Panc1 (cell line): ENCODE measurements at regions not wholly inside any gene's neighbourhood (a gene's known extent, or its start where the extent isn't known, plus 50 kb on each side); places are given as distances from the start of the nearest gene placed in this dataset.

Experiments used
- ATAC-seq: fragments of 200-7000 bp; cut with Tn5 transposase; 2 replicates; pipeline ENCODE4 v1.9.1; 2020; ENCODE audit warnings: mild to moderate bottlenecking, moderate library complexity
- BruUV-seq: library from RNA; stranded (reverse); fragments of 400-500 nt; replicated peaks from 2 replicates; lab custom pipeline; 2021; lab: Mats Ljungman, UMichigan
- CTCF ChIA-PET: fragments of 300-600 bp; sonication (Branson Sonifier 250); formaldehyde crosslinking; loops from one replicate; lab custom pipeline; 2022; ENCODE audit warnings: antibody characterized with exemption; lab: Charles Lee
- POLR2A ChIA-PET: fragments of 300-600 bp; sonication (Branson Sonifier 250); formaldehyde crosslinking; loops from one replicate; lab custom pipeline; 2022; ENCODE audit warnings: antibody characterized with exemption; lab: Charles Lee
- DNase-seq: peaks from one replicate; pipeline ENCODE4 v3.0.0-alpha.2; 2010; ENCODE audit warnings: low read depth, low spot score
- H3K27ac ChIP-seq: 2 replicates; pipeline ENCODE4 v1.5.1; 2011; ENCODE audit warnings: mild to moderate bottlenecking, low read length, inconsistent platforms
- H3K27me3 ChIP-seq: fragments of 200-500 bp; sonication (Bioruptor generic); 2 replicates; pipeline ENCODE4 v1.6.0; 2014; ENCODE audit warnings: low read length, inconsistent platforms; ENCODE audit not compliant: control insufficient read depth, insufficient read depth
- H3K36me3 ChIP-seq: fragments of 200-500 bp; sonication (Bioruptor generic); 2 replicates; pipeline ENCODE4 v1.5.1; 2014; ENCODE audit warnings: inconsistent platforms, mild to moderate bottlenecking, low read length, moderate library complexity; ENCODE audit not compliant: control insufficient read depth, insufficient read depth
- H3K4me1 ChIP-seq: 2 replicates; pipeline ENCODE4 v1.5.1; 2011; ENCODE audit warnings: inconsistent platforms, mild to moderate bottlenecking, low read length, moderate library complexity; ENCODE audit not compliant: control insufficient read depth, insufficient read depth
- H3K4me3 ChIP-seq, 2 experiments: 2 replicates each; pipeline ENCODE4 v1.5.1; 2011 to 2012; ENCODE audit warnings: low read depth in 2 of 2, low read length in 2 of 2, mild to moderate bottlenecking in 2 of 2, inconsistent platforms in 1 of 2, moderate library complexity in 1 of 2
- H3K9me3 ChIP-seq: fragments of 200-500 bp; sonication (Bioruptor generic); 2 replicates; pipeline ENCODE4 v1.5.1; 2014; ENCODE audit warnings: low read depth, mild to moderate bottlenecking, inconsistent platforms, low read length, moderate library complexity; ENCODE audit not compliant: control insufficient read depth, insufficient read depth
- POLR2AphosphoS5 ChIP-seq: IDR thresholded peaks from 2 replicates; pipeline ENCODE4 v1.6.1; 2012; ENCODE audit warnings: mild to moderate bottlenecking, low read depth, low read length, moderate library complexity
- SIN3A ChIP-seq: IDR thresholded peaks from 2 replicates; pipeline ENCODE4 v1.6.1; 2012; ENCODE audit warnings: low read depth, mild to moderate bottlenecking, low read length, moderate library complexity, borderline replicate concordance; ENCODE audit not compliant: insufficient read depth
- TCF7L2 ChIP-seq: IDR thresholded peaks from 2 replicates; pipeline ENCODE4 v1.6.1; 2011; ENCODE audit warnings: mild to moderate bottlenecking, low read depth, low read length, inconsistent platforms
- in situ Hi-C: cut with HindIII; loops from 2 replicates; pipeline ENCODE4 v1.10.0; 2016; ENCODE audit warnings: low sequenced_read_pairs, low pct_unique_long_range_greater_than_20kb
- intact Hi-C: fragments of 100-400 bp; cut with micrococcal nuclease; formaldehyde crosslinking; loops from one replicate; pipeline ENCODE4 v1.10.0; 2022; ENCODE audit not compliant: unreplicated experiment
- TF ChIP-seq, protein P1 (sequence below), 2 experiments: IDR thresholded peaks; 2 replicates each; pipeline ENCODE4 v1.6.1; 2011 to 2012; ENCODE audit warnings: low read depth in 2 of 2, control low read depth in 1 of 2, low read length in 1 of 2, mild to moderate bottlenecking in 1 of 2, moderate library complexity in 1 of 2; ENCODE audit not compliant: insufficient read depth in 1 of 2
- TF ChIP-seq, protein P2 (sequence below): fragments of 450-650 bp; IDR thresholded peaks from 2 replicates; pipeline ENCODE4 v1.5.1; 2017; ENCODE audit warnings: mild to moderate bottlenecking

DNA sequence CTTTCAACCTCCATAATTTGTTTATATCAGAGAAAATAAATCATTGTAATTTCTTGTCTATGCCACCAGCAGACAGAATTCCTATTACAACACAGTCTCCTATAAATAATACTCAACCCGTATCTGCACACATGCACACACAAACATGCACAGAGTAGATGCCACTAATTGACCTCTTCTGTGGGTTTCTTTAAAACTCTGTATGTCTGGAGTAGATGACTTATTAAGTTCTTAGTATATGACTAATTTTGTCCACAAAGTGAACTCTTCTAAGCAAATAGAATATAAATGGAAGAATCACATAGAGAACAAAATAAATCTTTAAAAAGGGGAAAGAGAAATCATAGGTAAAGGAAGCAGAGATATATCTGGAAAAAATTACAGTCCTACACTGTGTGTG is 452.3 kb downstream of the MTRR start:
- Histone ChIP-seq H3K4me3 (no peak overlapping the region), H3K4me1 (no peaks in the 10 kb centered on the region), H3K27me3 (no peaks in the 10 kb centered on the region), H3K36me3 (no peaks in the 10 kb centered on the region), H3K9me3 (no peaks in the 10 kb centered on the region), H3K27ac (no peak overlapping the region)
- ATAC-seq (no peak), DNase-seq (no peak)
- intact Hi-C loops (no loop called here), in situ Hi-C loops (no loop called here)
- POLR2A ChIA-PET, result no interaction called here
- BruUV-seq, result no TSS peak
- TF ChIP-seq, protein P1, sequence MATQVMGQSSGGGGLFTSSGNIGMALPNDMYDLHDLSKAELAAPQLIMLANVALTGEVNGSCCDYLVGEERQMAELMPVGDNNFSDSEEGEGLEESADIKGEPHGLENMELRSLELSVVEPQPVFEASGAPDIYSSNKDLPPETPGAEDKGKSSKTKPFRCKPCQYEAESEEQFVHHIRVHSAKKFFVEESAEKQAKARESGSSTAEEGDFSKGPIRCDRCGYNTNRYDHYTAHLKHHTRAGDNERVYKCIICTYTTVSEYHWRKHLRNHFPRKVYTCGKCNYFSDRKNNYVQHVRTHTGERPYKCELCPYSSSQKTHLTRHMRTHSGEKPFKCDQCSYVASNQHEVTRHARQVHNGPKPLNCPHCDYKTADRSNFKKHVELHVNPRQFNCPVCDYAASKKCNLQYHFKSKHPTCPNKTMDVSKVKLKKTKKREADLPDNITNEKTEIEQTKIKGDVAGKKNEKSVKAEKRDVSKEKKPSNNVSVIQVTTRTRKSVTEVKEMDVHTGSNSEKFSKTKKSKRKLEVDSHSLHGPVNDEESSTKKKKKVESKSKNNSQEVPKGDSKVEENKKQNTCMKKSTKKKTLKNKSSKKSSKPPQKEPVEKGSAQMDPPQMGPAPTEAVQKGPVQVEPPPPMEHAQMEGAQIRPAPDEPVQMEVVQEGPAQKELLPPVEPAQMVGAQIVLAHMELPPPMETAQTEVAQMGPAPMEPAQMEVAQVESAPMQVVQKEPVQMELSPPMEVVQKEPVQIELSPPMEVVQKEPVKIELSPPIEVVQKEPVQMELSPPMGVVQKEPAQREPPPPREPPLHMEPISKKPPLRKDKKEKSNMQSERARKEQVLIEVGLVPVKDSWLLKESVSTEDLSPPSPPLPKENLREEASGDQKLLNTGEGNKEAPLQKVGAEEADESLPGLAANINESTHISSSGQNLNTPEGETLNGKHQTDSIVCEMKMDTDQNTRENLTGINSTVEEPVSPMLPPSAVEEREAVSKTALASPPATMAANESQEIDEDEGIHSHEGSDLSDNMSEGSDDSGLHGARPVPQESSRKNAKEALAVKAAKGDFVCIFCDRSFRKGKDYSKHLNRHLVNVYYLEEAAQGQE (IDR thresholded peaks at IDR 0.05; ENCODE audit: insufficient read depth in 1 of 2, low read depth in 2 of 2, low read length in 1 of 2), result no peak
- TF ChIP-seq SIN3A (no peak), POLR2AphosphoS5 (no peak), TCF7L2 (no peak)
- TF ChIP-seq, protein P2, sequence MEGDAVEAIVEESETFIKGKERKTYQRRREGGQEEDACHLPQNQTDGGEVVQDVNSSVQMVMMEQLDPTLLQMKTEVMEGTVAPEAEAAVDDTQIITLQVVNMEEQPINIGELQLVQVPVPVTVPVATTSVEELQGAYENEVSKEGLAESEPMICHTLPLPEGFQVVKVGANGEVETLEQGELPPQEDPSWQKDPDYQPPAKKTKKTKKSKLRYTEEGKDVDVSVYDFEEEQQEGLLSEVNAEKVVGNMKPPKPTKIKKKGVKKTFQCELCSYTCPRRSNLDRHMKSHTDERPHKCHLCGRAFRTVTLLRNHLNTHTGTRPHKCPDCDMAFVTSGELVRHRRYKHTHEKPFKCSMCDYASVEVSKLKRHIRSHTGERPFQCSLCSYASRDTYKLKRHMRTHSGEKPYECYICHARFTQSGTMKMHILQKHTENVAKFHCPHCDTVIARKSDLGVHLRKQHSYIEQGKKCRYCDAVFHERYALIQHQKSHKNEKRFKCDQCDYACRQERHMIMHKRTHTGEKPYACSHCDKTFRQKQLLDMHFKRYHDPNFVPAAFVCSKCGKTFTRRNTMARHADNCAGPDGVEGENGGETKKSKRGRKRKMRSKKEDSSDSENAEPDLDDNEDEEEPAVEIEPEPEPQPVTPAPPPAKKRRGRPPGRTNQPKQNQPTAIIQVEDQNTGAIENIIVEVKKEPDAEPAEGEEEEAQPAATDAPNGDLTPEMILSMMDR, result no peak
- CTCF ChIA-PET, result no interaction called here

DNA sequence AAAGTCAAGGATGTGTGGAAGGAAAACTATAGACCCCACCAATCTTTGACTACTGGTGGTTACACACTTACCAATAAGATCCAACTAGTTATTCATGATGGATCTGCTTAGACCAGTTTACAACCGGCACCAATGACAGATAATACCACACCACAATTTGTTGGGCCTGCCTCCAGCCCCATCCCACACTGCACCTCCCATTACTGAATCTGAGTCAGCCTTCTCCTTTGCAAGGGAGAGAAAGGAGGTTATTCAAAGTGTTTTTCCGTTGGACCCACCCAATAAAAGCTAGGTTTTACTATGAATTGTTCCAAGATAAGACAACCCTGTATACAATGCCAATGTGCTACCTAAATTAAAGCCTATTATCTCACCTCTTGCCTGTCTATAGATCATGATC is 453.5 kb downstream of the MTRR start:
- Histone ChIP-seq H3K4me1 (no peaks in the 10 kb centered on the region), H3K4me3 (no peak overlapping the region), H3K9me3 (no peaks in the 10 kb centered on the region), H3K27me3 (no peaks in the 10 kb centered on the region), H3K36me3 (no peaks in the 10 kb centered on the region), H3K27ac (no peak overlapping the region)
- intact Hi-C loops, result no loop called here
- CTCF ChIA-PET, result no interaction called here
- no TSS peak for BruUV-seq
- in situ Hi-C loops, result no loop called here
- POLR2A ChIA-PET, result no interaction called here
- DNase-seq (no peak), ATAC-seq (no peak)
- TF ChIP-seq, protein P1 (IDR thresholded peaks at IDR 0.05; ENCODE audit: insufficient read depth in 1 of 2, low read depth in 2 of 2, low read length in 1 of 2), result no peak
- TF ChIP-seq, protein P2, result no peak
- TF ChIP-seq TCF7L2 (no peak), POLR2AphosphoS5 (no peak), SIN3A (no peak)
